Adipocyte (in vitro differentiated cells): ENCODE measurements at regions not wholly inside any gene's neighbourhood (a gene's known extent, or its start where the extent isn't known, plus 50 kb on each side); places are given as distances from the start of the nearest gene placed in this dataset.

Experiments
- DNase-seq: peaks from one replicate; pipeline ENCODE4 v3.0.0-alpha.2; 2015; ENCODE audit warnings: low read depth
- H3K27me3 ChIP-seq: replicated peaks from 2 replicates; pipeline ENCODE4 v1.7.0; 2013; ENCODE audit warnings: mild to moderate bottlenecking, low read length, moderate library complexity; ENCODE audit not compliant: control insufficient read depth, insufficient read depth
- H3K36me3 ChIP-seq: 2 replicates; pipeline ENCODE4 v1.7.0; 2013; ENCODE audit warnings: low read length, mild to moderate bottlenecking, moderate library complexity; ENCODE audit not compliant: control insufficient read depth, insufficient read depth, severe bottlenecking
- H3K4me1 ChIP-seq: 2 replicates; pipeline ENCODE4 v1.7.0; 2013; ENCODE audit warnings: mild to moderate bottlenecking, low read length, moderate library complexity; ENCODE audit not compliant: control insufficient read depth, insufficient read depth
- H3K4me3 ChIP-seq: 2 replicates; pipeline ENCODE4 v1.7.0; 2013; ENCODE audit warnings: mild to moderate bottlenecking, low read length, moderate library complexity
- H3K9ac ChIP-seq: 2 replicates; pipeline ENCODE4 v1.7.0; 2013; ENCODE audit warnings: mild to moderate bottlenecking, low read length, moderate library complexity
- H3K9me3 ChIP-seq: 2 replicates; pipeline ENCODE4 v1.7.0; 2013; ENCODE audit warnings: mild to moderate bottlenecking, low read length, moderate library complexity; ENCODE audit not compliant: control insufficient read depth

DNA sequence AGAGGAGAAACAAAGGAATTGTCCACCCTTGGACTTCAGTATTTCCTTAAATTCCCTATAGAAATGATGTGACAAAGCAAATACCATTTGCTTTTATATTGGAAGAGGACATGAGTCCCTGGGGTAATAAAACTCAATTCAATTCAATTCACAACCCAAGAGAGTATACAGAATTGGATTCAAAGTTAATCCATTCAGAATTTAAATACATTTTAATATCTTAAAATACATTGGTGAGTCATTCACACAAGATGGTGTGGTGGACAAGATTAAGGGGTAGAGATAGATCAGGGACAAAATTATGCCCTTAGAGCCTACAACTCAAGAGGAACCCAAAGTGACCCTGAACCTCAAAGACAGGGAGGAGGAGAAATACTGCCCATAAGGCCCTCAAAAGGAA, 495.0 kb upstream of the TMPO start:
- H3K9me3 ChIP-seq, result peaks cover 4% of the 10 kb centered on the region
- DNase-seq, result no peak

DNA sequence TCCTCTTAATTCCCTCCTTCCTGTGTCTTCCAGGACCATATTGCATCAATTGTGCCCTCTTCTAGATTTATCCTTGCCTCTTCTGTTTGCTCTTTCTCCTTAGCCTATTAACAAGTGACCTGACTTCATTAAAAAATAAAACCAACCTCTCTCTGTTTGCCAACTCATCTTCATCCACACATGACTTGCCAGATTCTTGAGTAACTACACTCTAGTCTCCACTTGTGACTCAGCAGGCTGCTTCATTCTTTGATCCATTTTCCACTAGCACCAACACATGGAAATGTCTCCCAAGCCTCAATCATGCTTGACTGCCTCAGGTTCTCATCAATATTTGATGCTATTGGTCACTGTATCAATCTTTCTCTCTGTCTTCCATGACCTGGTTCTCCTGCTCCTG, 492.4 kb upstream of the TMPO start:
- Histone ChIP-seq H3K9ac (no peak overlapping the region), H3K4me3 (no peak overlapping the region), H3K36me3 (no peaks in the 10 kb centered on the region), H3K27me3 (no peaks in the 10 kb centered on the region), H3K9me3 (no peaks in the 10 kb centered on the region), H3K4me1 (peaks cover 22% of the 10 kb centered on the region)
- DNase-seq, result no peak

More for the DNA sequence above, 495.0 kb upstream of the TMPO start:
- Histone ChIP-seq H3K4me3 (no peak overlapping the region), H3K27me3 (no peaks in the 10 kb centered on the region), H3K36me3 (no peaks in the 10 kb centered on the region), H3K9ac (no peak overlapping the region), H3K4me1 (peaks cover 22% of the 10 kb centered on the region)

DNA sequence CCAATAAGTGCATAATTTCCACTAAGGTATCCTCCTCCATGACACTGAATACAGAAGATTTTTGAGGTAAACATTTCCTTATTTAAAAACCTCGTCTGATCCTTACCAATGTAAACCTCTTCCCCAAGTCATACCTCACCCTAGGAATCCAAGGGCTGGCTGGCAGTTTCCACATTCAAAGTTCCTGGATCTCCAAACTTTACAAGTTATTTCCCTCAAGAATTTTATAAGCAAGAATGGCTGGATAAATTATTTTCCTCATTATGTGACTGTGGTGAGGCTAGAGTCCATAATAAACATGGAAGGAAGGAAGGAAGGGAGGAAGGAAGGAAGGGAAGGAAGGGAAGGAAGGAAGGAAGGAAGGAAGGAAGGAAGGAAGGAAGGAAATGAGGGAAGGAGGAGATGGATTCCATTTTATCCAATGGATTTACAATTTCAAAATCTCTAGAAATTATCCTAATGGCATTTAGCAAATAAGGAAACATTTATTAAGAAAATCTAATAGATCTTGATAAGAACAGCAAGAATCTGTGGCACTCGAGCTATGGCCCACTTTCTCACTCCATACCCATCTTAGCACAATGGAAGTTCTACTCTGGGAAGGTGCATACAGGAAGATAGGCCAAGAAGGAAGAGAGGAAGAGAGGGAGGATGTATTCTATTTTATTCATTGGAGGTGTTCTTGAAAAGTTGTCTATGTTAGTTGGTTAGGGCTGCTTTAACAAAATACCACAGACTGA, 477.8 kb upstream of the TMPO start:
- H3K4me3 ChIP-seq, result no peak overlapping the region
- H3K27me3 ChIP-seq, result no peaks in the 10 kb centered on the region
- no peak for DNase-seq
- H3K9ac ChIP-seq, result no peak overlapping the region
- no peaks in the 10 kb centered on the region for H3K4me1 ChIP-seq
- H3K36me3 ChIP-seq, result no peaks in the 10 kb centered on the region
- peaks cover 14% of the 10 kb centered on the region for H3K9me3 ChIP-seq

DNA sequence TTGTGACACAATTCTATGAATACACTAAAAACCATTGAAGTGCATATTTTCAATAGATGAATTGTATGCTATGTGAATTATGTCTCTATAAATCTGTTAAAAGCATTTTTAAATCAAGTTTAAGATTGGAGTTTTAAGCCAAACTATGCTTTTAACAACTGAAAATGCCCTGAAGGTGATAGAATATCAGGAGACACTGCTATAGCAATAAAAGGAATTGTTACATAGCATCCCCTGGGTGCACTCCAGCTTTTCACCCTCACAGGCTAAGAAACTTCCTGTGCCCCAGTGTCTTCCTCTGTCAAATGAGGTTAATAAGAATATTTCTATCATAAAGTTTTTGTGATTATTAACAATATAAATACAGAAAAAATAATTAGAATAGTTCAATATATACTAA, 472.7 kb upstream of the TMPO start:
- Histone ChIP-seq H3K9me3 (peaks cover 14% of the 10 kb centered on the region), H3K4me3 (no peak overlapping the region), H3K4me1 (no peaks in the 10 kb centered on the region)

DNA sequence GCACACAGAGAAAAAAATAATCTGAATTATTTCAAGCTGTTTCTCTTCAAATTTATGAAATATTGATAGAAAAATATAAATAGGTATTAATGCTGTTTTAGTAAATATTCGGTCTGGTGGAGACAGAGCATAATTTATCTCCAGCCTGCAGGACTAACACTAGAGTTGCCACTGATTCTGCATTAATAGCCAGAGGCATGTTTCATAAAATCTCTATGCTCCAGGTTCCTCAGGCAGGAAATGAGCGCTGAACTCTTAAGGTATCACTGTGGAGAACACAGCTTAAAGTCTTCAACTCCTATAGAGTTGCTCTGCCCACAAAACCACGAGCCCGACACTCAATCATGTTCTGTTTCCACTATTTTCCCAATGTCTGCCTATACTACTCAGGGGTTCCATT, 470.0 kb upstream of the TMPO start:
- Histone ChIP-seq H3K4me1 (no peaks in the 10 kb centered on the region), H3K4me3 (no peak overlapping the region)

More for the DNA sequence above, 472.7 kb upstream of the TMPO start:
- no peak for DNase-seq
- Histone ChIP-seq H3K27me3 (no peaks in the 10 kb centered on the region), H3K9ac (no peak overlapping the region), H3K36me3 (no peaks in the 10 kb centered on the region)

DNA sequence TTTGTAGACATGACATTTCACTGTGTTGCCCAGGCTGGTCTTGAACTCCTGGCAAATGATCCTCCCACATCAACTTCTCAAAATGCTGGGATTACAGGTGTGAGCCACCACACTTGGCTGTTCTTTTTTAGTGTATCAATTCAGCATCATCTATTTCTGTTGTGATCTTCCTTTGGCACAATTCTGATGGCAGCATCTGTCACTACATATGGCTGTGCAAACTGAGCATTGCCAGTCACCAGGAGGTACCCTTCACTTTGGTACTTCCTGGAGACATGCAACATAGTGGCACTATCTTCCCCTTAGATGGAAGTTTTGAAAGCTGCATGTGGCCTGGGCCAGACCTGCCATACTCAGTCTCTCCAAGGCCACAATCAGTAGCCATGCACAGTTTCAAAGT, 467.1 kb upstream of the TMPO start:
- Histone ChIP-seq H3K27me3 (no peaks in the 10 kb centered on the region), H3K9me3 (no peaks in the 10 kb centered on the region), H3K4me3 (no peak overlapping the region), H3K4me1 (no peaks in the 10 kb centered on the region), H3K36me3 (no peaks in the 10 kb centered on the region), H3K9ac (no peak overlapping the region)
- DNase-seq, result no peak

More for the DNA sequence above, 470.0 kb upstream of the TMPO start:
- Histone ChIP-seq H3K36me3 (no peaks in the 10 kb centered on the region), H3K9me3 (no peaks in the 10 kb centered on the region), H3K9ac (no peak overlapping the region), H3K27me3 (no peaks in the 10 kb centered on the region)
- no peak for DNase-seq

DNA sequence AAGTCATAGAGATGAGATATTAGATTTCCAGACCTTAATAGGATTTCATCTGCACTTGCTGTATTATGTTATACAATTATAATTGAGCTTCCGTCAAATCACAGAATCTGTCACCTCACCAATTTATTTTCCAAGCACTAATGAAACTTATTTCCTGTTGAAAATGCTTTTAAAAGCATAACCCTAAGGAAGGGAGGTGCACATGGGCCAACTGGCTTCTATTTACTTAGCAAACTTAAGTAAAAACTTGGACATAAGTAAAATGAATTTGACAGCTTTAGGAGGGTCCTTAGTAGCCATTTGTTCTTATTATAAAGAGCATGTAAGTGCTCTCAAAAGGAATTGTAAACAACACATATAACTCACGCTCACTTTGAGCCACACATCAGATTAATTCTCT, 462.2 kb upstream of the TMPO start:
- H3K36me3 ChIP-seq, result no peaks in the 10 kb centered on the region
- no peak for DNase-seq
- H3K4me1 ChIP-seq, result no peaks in the 10 kb centered on the region
- H3K9me3 ChIP-seq, result no peaks in the 10 kb centered on the region
- no peak overlapping the region for H3K4me3 ChIP-seq
- H3K27me3 ChIP-seq, result no peaks in the 10 kb centered on the region
- no peak overlapping the region for H3K9ac ChIP-seq

DNA sequence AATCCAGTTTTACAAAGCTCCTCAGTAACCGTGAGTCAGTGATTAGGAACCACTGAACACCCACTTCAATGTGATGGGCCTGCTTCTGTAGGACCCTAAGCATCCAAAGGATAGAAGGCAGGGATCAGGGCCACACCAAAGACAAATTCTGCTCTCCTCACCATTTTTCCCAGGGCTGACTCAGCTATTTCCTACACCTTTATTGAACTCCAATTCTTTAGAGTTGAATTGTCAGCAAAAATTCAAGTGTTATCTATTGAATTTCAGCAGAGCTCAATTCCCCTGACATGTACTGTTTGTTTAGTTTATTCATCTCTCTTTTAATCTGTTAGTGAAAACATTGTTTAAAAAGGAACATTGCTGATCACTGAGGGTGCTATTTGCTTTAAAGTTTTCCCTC, 457.7 kb upstream of the TMPO start:
- H3K27me3 ChIP-seq, result peaks cover 5% of the 10 kb centered on the region
- no peaks in the 10 kb centered on the region for H3K4me1 ChIP-seq
- DNase-seq, result no peak

DNA sequence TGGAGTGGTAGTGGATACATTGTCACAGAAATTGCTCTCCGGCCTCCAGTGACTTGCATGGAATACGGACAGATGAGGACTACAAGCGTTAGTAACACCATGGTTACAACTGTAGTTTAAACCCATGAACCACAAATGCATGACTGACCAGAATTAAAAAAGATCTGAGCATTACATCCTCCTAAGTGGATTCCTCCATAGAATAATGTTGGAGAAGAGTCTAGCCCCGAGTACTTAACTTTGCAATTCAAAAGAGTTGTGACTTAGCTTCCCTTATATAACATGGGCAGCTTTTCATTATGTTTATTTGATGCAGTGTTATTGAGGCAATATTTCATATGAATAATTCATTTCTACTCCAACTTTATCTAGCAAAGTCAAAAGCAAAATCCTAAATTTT, 457.2 kb upstream of the TMPO start:
- Histone ChIP-seq H3K4me1 (no peaks in the 10 kb centered on the region), H3K9me3 (no peaks in the 10 kb centered on the region), H3K9ac (no peak overlapping the region), H3K27me3 (peaks cover 6% of the 10 kb centered on the region), H3K4me3 (no peak overlapping the region), H3K36me3 (no peaks in the 10 kb centered on the region)
- no peak for DNase-seq

More for the DNA sequence above, 457.7 kb upstream of the TMPO start:
- Histone ChIP-seq H3K36me3 (no peaks in the 10 kb centered on the region), H3K9ac (no peak overlapping the region), H3K4me3 (no peak overlapping the region), H3K9me3 (no peaks in the 10 kb centered on the region)

DNA sequence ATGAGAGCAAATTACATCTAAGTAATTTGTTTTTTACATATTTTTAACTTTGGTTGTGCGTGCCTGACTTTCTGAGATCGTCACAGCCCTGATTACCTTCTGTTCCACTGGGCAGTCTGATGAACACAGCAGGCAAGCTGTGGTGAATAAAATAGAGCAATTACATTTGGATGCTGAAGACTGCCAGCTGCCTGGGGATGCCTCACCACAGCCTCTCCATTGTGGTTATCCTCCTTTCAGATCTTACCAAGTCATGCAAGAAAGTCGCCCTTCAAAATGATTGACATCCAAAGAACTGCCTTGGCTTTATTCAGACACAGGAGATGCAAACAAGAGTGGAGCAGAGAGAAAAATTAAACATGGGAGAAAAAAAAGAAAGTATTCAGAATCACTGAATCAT, 456.6 kb upstream of the TMPO start:
- DNase-seq, result no peak
- H3K9me3 ChIP-seq, result no peaks in the 10 kb centered on the region
- H3K9ac ChIP-seq, result no peak overlapping the region

DNA sequence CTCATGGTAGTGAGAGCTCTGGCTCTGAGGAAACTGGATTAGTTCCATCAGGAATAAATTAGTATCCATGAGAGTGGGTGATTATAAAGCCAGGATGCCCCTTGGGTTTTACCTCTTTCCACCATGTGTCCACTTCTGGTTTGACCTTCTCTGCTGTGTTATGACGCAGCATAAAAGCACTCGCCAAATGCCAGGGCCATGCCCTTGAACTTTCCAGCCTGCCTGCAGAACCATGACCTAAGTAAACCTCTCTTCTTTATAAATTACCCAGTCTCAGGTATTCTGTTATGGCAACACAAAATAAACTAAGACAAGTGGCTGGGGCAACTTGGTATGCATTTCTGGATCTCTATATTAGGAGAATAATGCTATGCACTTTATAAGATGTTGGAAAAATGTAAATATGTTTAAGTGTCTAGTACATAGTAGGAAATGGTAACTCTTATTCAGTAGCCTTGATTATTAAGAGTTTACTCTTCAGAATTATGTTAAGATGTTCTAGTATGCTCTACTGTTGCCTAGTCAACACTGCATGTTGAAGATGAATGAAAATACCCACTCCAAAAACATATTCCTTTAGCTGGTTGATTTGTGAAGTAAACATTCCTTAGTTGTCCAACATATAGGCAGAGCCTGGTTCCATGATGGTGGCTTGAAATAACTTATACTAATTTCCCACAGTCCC, 455.6 kb upstream of the TMPO start:
- DNase-seq, result no peak
- Histone ChIP-seq H3K4me1 (no peaks in the 10 kb centered on the region), H3K4me3 (no peak overlapping the region), H3K9me3 (no peaks in the 10 kb centered on the region), H3K9ac (no peak overlapping the region), H3K27me3 (peaks cover 10% of the 10 kb centered on the region), H3K36me3 (no peaks in the 10 kb centered on the region)

More for the DNA sequence above, 456.6 kb upstream of the TMPO start:
- Histone ChIP-seq H3K27me3 (peaks cover 10% of the 10 kb centered on the region), H3K4me3 (no peak overlapping the region), H3K4me1 (no peaks in the 10 kb centered on the region), H3K36me3 (no peaks in the 10 kb centered on the region)
